Tibial artery (tissue), 4 donors: ENCODE measurements at regions not wholly inside any gene's neighbourhood (a gene's known extent, or its start where the extent isn't known, plus 50 kb on each side); places are given as distances from the start of the nearest gene placed in this dataset.

Experiments
- DNase-seq, 2 donors: peaks; one replicate each; pipeline ENCODE4 v3.0.0-alpha.2; 2019
- H3K27ac ChIP-seq, 2 donors: fragments of 200-600 bp; sonication (generic) in 1 of 2; 1 replicate in 1 of 2; 2 replicates in 1 of 2; pipeline ENCODE4 v1.5.1; 2018 to 2019; ENCODE audit warnings: mild to moderate bottlenecking in 1 of 2
- H3K27me3 ChIP-seq, 2 donors: fragments of 200-600 bp; sonication (generic) in 1 of 2; one replicate each; pipeline versions ENCODE4 v1.5.1 to v1.6.0; 2016 to 2019
- H3K36me3 ChIP-seq, 3 donors: fragments of 200-600 bp; sonication (generic) in 2 of 3; one replicate each; pipeline ENCODE4 v1.5.1; 2016 to 2019; ENCODE audit warnings: mild to moderate bottlenecking in 2 of 3
- H3K4me1 ChIP-seq, 4 donors: fragments of 200-600 bp; sonication (generic) in 2 of 4; 1 replicate in 3 of 4; 2 replicates in 1 of 4; pipeline ENCODE4 v1.5.1; 2016 to 2019
- H3K4me3 ChIP-seq, 2 donors: fragments of 200-600 bp; sonication (generic) in 1 of 2; 1 replicate in 1 of 2; 2 replicates in 1 of 2; pipeline ENCODE4 v1.5.1; 2018 to 2019; ENCODE audit warnings: mild to moderate bottlenecking in 2 of 2
- H3K9me3 ChIP-seq, 3 donors: fragments of 200-600 bp; sonication (generic) in 1 of 3; one replicate each; pipeline ENCODE4 v1.5.1; 2016 to 2019
- intact Hi-C: fragments of 100-400 bp; cut with DNase I; formaldehyde crosslinking; loops from one replicate; pipeline ENCODE4 v1.15.0; 2023; ENCODE audit warnings: low total_unique reads
- TF ChIP-seq, protein P1 (sequence below), 2 experiments: fragments of 200-600 bp in 1 of 2; fragments of 450-650 bp in 1 of 2; IDR thresholded peaks; one replicate each; pipeline ENCODE4 v1.5.1; 2017 to 2019; ENCODE audit warnings: antibody characterized with exemption in 2 of 2, mild to moderate bottlenecking in 1 of 2, moderate library complexity in 1 of 2

DNA sequence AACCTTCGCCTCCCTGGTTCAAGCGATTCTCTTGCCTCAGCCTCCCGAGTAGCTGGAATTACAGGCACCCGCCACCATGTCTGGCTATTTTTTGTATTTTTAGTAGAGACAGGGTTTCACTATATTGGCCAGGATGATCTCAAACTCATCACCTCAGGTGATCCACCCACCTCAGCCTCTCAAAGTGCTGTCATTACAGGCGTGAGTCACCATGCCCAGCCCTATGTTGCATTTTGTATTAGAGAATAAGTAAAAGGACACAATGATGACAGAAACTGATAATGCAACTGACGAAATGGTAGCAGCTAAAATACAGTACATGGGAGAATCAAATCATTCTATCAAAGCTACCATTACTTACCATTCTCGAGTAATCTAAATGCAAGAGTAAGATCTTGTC is 276.7 kb downstream of the DSEL start:
- H3K36me3 ChIP-seq = no peaks in the 10 kb centered on the region
- no peaks in the 10 kb centered on the region for H3K27me3 ChIP-seq
- H3K4me3 ChIP-seq = no peak overlapping the region
- TF ChIP-seq, protein P1, sequence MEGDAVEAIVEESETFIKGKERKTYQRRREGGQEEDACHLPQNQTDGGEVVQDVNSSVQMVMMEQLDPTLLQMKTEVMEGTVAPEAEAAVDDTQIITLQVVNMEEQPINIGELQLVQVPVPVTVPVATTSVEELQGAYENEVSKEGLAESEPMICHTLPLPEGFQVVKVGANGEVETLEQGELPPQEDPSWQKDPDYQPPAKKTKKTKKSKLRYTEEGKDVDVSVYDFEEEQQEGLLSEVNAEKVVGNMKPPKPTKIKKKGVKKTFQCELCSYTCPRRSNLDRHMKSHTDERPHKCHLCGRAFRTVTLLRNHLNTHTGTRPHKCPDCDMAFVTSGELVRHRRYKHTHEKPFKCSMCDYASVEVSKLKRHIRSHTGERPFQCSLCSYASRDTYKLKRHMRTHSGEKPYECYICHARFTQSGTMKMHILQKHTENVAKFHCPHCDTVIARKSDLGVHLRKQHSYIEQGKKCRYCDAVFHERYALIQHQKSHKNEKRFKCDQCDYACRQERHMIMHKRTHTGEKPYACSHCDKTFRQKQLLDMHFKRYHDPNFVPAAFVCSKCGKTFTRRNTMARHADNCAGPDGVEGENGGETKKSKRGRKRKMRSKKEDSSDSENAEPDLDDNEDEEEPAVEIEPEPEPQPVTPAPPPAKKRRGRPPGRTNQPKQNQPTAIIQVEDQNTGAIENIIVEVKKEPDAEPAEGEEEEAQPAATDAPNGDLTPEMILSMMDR (IDR thresholded peaks at IDR 0.05) = no peak
- H3K9me3 ChIP-seq = no peaks in the 10 kb centered on the region
- DNase-seq = no peak
- H3K27ac ChIP-seq = no peak overlapping the region
- peaks cover 0 to 5% (median 2%) of the 10 kb centered on the region in 4 donors for H3K4me1 ChIP-seq
- intact Hi-C loops = no loop called here

DNA sequence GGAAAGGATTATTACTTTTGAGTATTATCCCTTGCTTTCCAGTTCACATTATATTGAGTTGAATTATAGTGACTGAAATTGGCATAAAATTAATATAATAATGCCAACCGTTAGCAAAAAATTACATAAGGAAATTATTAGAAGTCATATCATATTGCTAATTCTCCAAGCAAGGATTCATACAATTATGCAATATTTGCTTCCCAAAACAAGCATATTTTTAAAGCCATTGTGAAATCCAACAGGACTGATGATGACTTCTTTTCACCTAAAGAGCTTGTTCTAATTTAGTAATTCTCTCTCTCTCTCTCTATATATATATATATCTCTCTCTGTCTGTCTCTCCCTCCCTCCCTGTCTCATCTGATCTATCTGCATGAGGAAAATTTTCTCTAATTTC is 283.5 kb downstream of the DSEL start:
- H3K27me3 ChIP-seq = no peaks in the 10 kb centered on the region
- no peaks in the 10 kb centered on the region for H3K4me1 ChIP-seq
- no peaks in the 10 kb centered on the region for H3K36me3 ChIP-seq
- H3K4me3 ChIP-seq = no peak overlapping the region
- TF ChIP-seq, protein P1 (IDR thresholded peaks at IDR 0.05) = no peak
- intact Hi-C loops = no loop called here
- no peaks in the 10 kb centered on the region for H3K9me3 ChIP-seq
- DNase-seq = no peak
- no peak overlapping the region for H3K27ac ChIP-seq

DNA sequence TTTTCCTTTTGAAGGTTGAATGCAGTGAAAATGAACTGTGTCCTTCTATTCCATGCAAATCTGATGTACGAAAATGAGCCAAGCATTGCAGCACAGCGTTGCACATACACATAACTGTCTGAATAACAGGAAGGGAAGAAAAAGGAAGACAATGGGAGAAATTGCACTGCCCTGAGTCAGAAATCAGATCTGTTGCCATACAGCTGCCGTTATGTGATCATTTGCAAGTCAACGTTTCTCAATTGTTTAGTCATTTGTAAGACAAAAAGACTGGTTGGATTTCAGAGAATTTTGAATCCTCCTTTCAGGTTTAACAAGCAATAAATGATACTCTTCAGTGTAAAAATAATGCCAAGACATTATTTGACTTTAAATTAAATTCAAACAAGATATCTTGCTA is 284.1 kb downstream of the DSEL start:
- Histone ChIP-seq H3K4me3 (no peak overlapping the region), H3K27ac (no peak overlapping the region), H3K36me3 (no peaks in the 10 kb centered on the region), H3K27me3 (no peaks in the 10 kb centered on the region), H3K4me1 (no peaks in the 10 kb centered on the region), H3K9me3 (no peaks in the 10 kb centered on the region)
- no peak for DNase-seq
- intact Hi-C loops = no loop called here
- TF ChIP-seq, protein P1 (IDR thresholded peaks at IDR 0.05) = no peak

DNA sequence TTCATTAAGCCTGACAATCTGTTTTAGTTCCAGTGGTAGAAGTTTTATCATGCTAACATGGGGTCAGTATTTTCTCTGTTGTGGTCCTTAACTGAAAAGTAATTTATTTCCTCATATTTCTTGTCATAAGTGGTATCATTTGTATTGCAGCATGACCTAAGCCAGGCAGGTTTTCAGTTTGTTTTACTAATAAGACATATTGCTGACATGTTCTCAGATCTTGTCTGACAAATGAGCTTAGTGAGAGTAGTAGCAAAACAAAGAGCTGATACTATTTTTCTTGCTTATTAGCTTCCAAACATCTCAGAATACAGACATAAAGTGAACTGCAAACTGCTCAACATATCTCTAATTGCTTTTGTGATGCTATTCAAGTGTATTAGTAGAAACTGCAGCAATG is 293.6 kb downstream of the DSEL start:
- Histone ChIP-seq H3K27ac (no peak overlapping the region), H3K36me3 (no peaks in the 10 kb centered on the region), H3K4me1 (peaks cover 0 to 3% (median 0%) of the 10 kb centered on the region in 4 donors), H3K9me3 (no peaks in the 10 kb centered on the region), H3K27me3 (no peaks in the 10 kb centered on the region), H3K4me3 (no peak overlapping the region)
- TF ChIP-seq, protein P1 (IDR thresholded peaks at IDR 0.05) = no peak
- DNase-seq = no peak
- intact Hi-C loops = loop anchor here (10.0 kb wide), 1 partner anchor 292 kb away; the partner anchor contains the start of gene DSEL

DNA sequence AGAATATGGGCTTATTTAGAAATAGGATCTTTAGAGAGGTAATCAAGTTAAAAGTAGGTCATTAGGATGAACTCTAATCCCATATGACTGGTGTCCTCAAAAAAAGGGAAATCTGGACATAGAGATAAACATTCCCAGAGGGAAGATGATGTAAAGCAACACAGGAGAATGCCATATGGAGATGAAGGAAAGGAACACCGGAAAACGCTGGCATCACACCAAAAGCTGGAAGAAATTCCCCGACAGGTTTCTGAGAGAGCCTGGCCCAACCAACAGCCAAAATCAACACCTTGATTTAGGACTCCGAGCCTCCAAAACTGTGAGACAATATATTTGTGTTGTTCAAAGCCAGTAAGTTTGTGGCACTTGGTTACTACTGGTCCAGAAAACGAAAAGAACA is 296.7 kb downstream of the DSEL start:
- Histone ChIP-seq H3K27ac (no peak overlapping the region), H3K4me3 (no peak overlapping the region), H3K36me3 (no peaks in the 10 kb centered on the region), H3K9me3 (no peaks in the 10 kb centered on the region), H3K27me3 (no peaks in the 10 kb centered on the region), H3K4me1 (peaks cover 0 to 4% (median 0%) of the 10 kb centered on the region in 4 donors)
- TF ChIP-seq, protein P1 (IDR thresholded peaks at IDR 0.05) = no peak
- intact Hi-C loops = loop anchor here (5.0 to 10.0 kb wide), 2 partner anchors 295 to 1402 kb away; partner anchors contain the start of gene DSEL
- no peak for DNase-seq

DNA sequence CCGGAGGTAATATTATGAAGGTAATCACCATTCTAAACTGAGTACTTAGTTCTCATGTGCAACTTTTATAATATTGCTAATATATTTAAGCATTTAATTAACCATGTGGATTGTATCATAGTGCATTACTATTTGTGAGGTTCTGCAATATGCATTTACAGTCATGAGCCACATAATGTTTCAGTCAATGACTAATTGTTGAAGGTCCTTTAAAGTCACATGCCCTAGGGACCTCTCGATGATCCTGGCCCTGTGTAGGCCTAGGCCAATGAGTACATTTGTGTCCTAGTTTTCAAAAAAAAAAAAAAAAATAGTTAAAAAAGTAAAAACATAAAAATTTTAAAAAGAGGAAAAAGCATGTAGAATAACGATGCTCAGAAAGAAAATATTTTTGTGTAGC is 298.0 kb downstream of the DSEL start:
- no peaks in the 10 kb centered on the region for H3K27me3 ChIP-seq
- H3K27ac ChIP-seq = no peak overlapping the region
- no peaks in the 10 kb centered on the region for H3K36me3 ChIP-seq
- intact Hi-C loops = loop anchor here (5.0 kb wide), 1 partner anchor 1404 kb away; no protein-coding TSS in a partner anchor
- H3K9me3 ChIP-seq = no peaks in the 10 kb centered on the region
- TF ChIP-seq, protein P1 (IDR thresholded peaks at IDR 0.05) = no peak
- no peak overlapping the region for H3K4me3 ChIP-seq
- DNase-seq = no peak
- peaks cover 0 to 4% (median 0%) of the 10 kb centered on the region in 4 donors for H3K4me1 ChIP-seq
